Gastrocnemius medialis (tissue), 4 donors: ENCODE measurements at regions not wholly inside any gene's neighbourhood (a gene's known extent, or its start where the extent isn't known, plus 50 kb on each side); places are given as distances from the start of the nearest gene placed in this dataset.

Experiments
- POLR2A ChIP-seq, 2 donors: fragments of 450-650 bp; IDR thresholded peaks; one replicate each; pipeline ENCODE4 v1.6.1; 2017; ENCODE audit warnings: antibody characterized with exemption in 2 of 2, mild to moderate bottlenecking in 2 of 2, moderate library complexity in 2 of 2
- TF ChIP-seq, protein P1 (sequence below), 5 experiments: fragments of 450-650 bp in 3 of 5; fragments of 200-600 bp in 2 of 5; sonication (generic) in 2 of 5; IDR thresholded peaks in 4 of 5; conservative IDR thresholded peaks in 1 of 5; 1 replicate in 4 of 5; 2 replicates in 1 of 5; pipeline ENCODE4 v1.5.1; 2016 to 2019; ENCODE audit warnings: antibody characterized with exemption in 5 of 5, mild to moderate bottlenecking in 3 of 5, moderate library complexity in 3 of 5

DNA sequence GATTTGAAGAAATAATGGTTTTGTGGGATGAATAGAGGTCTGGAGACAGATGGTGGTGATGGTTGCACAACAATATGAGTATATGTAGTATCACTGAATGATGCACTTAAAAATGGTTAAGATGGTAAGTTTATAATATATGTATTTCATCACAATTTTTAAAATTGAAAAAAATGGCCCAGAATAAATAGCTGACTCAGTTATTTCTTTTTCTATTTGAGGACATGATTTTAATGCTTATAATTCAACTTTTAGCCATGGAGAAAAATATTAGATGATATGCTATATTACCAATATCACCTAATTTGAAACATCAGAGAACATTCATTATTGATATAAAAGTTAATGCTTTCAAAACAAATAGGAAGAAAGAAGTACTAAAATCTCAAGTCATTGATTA is 339.8 kb upstream of the LINC00305 start:
- TF ChIP-seq, protein P1, sequence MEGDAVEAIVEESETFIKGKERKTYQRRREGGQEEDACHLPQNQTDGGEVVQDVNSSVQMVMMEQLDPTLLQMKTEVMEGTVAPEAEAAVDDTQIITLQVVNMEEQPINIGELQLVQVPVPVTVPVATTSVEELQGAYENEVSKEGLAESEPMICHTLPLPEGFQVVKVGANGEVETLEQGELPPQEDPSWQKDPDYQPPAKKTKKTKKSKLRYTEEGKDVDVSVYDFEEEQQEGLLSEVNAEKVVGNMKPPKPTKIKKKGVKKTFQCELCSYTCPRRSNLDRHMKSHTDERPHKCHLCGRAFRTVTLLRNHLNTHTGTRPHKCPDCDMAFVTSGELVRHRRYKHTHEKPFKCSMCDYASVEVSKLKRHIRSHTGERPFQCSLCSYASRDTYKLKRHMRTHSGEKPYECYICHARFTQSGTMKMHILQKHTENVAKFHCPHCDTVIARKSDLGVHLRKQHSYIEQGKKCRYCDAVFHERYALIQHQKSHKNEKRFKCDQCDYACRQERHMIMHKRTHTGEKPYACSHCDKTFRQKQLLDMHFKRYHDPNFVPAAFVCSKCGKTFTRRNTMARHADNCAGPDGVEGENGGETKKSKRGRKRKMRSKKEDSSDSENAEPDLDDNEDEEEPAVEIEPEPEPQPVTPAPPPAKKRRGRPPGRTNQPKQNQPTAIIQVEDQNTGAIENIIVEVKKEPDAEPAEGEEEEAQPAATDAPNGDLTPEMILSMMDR (IDR thresholded peaks at IDR 0.05 in 4 of 5, conservative IDR thresholded peaks at IDR 0.05 in 1 of 5) = no peak
- no peak for TF ChIP-seq POLR2A (IDR thresholded peaks at IDR 0.05)
